BJ (cell line): ENCODE measurements at regions not wholly inside any gene's neighbourhood (a gene's known extent, or its start where the extent isn't known, plus 50 kb on each side); places are given as distances from the start of the nearest gene placed in this dataset.

Experiments used
- CTCF ChIA-PET: fragments of 350-600 bp; formaldehyde crosslinking; extraction: SDS; loops from one replicate; lab custom pipeline; 2021; ENCODE audit warnings: antibody characterized with exemption, inconsistent platforms; lab: Yijun Ruan, JAX
- POLR2A ChIA-PET: fragments of 300-600 bp; sonication (Branson Sonifier 250); formaldehyde crosslinking; extraction: SDS; loops from one replicate; lab custom pipeline; 2021; ENCODE audit warnings: antibody characterized with exemption; lab: Charles Lee
- DNase-seq: peaks from one replicate; pipeline ENCODE4 v3.0.0-alpha.2; 2011; ENCODE audit warnings: low read depth
- H3K27me3 ChIP-seq: 2 replicates; pipeline ENCODE4 v1.6.0; 2011; ENCODE audit warnings: low read length; ENCODE audit not compliant: control insufficient read depth, insufficient read depth
- H3K36me3 ChIP-seq: 2 replicates; pipeline ENCODE4 v1.5.1; 2011; ENCODE audit warnings: low read length; ENCODE audit not compliant: control insufficient read depth, insufficient read depth
- H3K4me3 ChIP-seq: 2 replicates; pipeline ENCODE4 v1.5.1; 2011; ENCODE audit warnings: low read depth, mild to moderate bottlenecking, control low read depth, low read length
- TF ChIP-seq, protein P1 (sequence below): IDR thresholded peaks from 2 replicates; pipeline ENCODE4 v1.5.1; 2011; ENCODE audit warnings: low read depth, mild to moderate bottlenecking, control low read depth, inconsistent platforms, low read length, moderate library complexity; ENCODE audit not compliant: insufficient read depth

DNA sequence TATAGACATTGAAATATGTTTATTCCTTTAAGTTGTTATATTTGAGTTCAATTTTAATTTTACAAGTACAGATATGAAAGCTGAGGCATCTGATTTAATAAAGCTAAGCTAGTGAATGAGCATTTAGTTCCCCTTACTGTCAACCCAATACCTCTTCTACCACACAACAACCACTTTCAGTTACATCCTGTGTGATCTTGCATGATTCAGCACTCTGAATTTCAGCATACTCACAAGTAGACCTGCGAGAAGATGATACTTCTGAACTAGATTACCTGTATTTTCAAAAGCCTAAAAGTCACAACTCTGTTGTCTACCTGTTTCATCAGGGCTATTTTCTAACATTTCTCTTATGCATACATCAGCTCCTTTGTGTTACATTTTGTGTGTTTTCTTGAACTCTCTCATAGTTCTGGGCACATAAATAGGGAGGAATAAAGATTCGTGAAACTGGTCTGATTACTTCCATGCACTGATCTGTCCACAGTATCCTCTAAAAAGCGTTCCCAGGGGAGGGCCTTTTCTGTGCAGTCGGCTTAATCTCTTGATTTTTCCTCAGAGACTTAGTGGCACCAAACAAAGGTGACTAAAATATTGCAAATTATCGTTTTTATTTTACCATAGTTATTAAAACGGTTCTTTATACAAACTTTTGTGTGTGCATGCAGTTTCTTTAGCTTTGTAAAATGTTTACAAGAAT lies 2025.5 kb upstream of the NUDT12 start:
- DNase-seq = no peak
- Histone ChIP-seq H3K4me3 (no peak overlapping the region), H3K36me3 (no peaks in the 10 kb centered on the region), H3K27me3 (no peaks in the 10 kb centered on the region)
- ChIA-PET POLR2A (no interaction called here), CTCF (no interaction called here)
- TF ChIP-seq, protein P1, sequence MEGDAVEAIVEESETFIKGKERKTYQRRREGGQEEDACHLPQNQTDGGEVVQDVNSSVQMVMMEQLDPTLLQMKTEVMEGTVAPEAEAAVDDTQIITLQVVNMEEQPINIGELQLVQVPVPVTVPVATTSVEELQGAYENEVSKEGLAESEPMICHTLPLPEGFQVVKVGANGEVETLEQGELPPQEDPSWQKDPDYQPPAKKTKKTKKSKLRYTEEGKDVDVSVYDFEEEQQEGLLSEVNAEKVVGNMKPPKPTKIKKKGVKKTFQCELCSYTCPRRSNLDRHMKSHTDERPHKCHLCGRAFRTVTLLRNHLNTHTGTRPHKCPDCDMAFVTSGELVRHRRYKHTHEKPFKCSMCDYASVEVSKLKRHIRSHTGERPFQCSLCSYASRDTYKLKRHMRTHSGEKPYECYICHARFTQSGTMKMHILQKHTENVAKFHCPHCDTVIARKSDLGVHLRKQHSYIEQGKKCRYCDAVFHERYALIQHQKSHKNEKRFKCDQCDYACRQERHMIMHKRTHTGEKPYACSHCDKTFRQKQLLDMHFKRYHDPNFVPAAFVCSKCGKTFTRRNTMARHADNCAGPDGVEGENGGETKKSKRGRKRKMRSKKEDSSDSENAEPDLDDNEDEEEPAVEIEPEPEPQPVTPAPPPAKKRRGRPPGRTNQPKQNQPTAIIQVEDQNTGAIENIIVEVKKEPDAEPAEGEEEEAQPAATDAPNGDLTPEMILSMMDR = no peak

DNA sequence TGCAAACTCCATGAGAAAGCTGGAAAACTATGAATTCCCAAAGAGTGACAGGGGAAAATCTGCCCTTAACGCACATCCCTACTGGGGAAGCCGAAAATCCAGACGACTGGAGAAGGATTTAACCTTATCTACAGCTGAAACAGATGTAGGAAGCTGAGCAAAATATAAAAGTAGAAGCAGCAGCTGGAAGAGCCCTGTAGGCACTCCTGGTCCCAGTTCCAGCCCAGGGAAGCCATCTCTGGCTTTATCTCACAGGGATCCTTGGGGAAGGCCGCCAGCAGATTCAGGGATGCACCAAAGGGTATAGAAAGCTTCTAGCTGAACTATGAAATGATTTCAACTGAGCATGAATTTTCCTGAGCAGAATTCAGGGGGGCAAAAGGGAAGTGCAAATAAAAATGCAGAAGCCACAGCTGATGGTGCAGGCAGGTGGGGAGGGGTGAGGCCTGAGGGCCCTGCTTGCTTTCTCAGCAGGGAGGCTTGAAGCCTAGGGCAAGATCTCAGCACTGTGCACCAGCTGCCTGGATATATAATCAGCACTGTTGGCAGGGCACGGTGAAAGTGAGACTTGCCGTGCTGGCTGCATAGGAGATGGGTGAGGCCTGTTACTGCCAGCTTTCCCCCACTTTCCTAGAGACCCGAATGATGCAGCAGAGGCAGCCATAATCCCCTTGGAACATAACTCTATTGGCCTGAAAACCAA lies 2019.5 kb upstream of the NUDT12 start:
- ChIA-PET POLR2A (no interaction called here), CTCF (no interaction called here)
- H3K27me3 ChIP-seq = no peaks in the 10 kb centered on the region
- TF ChIP-seq, protein P1 = no peak
- H3K36me3 ChIP-seq = no peaks in the 10 kb centered on the region
- DNase-seq = no peak
- no peak overlapping the region for H3K4me3 ChIP-seq

DNA sequence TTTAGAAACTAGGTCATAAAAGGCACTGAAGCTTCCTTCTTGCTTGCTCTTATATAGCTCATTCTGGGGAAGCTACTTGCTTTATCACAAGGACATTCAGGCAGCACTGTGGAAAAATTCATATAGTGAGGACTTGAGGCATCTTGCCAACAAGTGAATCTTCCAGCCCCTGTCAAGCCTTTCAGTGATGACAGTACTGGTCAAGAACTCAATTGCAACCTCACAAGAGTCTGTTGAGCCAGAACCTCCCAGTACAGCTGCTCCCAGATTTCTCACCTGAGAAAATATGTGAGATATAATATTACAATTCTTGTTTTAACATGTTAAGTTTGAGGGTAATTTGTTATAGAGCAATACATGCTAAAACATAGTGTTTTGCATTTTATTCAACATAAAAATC lies 2011.0 kb upstream of the NUDT12 start:
- Histone ChIP-seq H3K4me3 (no peak overlapping the region), H3K27me3 (no peaks in the 10 kb centered on the region), H3K36me3 (no peaks in the 10 kb centered on the region)
- TF ChIP-seq, protein P1 = no peak
- no peak for DNase-seq
- ChIA-PET CTCF (no interaction called here), POLR2A (no interaction called here)

DNA sequence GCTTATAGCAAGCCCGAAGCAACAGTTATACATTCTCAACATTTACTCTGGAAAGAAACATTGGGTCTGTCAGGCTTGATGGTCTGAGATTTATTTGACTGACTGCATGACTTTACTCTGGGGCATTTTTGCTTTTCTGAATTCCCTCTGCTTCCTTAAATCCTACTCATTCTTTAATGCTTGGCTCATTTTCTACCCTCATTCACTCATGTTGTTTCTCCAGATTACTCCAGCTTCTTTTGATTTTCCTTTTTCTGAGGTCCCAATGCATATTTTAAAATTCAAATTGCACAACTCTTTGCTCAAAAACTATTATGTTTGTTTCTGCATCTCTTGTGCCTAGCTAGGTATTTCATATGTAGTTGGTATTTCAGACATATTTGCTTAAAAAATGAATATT lies 2002.9 kb upstream of the NUDT12 start:
- no peaks in the 10 kb centered on the region for H3K36me3 ChIP-seq

GRCh38 chr5:105563842-105564241 lies 2001.3 kb upstream of the NUDT12 start:
- DNase-seq = no peak
- TF ChIP-seq, protein P1 = no peak
- POLR2A ChIA-PET = no interaction called here
- CTCF ChIA-PET = no interaction called here
- Histone ChIP-seq H3K36me3 (no peaks in the 10 kb centered on the region), H3K4me3 (no peak overlapping the region), H3K27me3 (no peaks in the 10 kb centered on the region)

More for the DNA sequence above, 2002.9 kb upstream of the NUDT12 start:
- TF ChIP-seq, protein P1 = no peak
- Histone ChIP-seq H3K4me3 (no peak overlapping the region), H3K27me3 (no peaks in the 10 kb centered on the region)
- CTCF ChIA-PET = no interaction called here
- DNase-seq = no peak
- POLR2A ChIA-PET = no interaction called here
